Fibroblast of lung (primary cell): ENCODE measurements at regions not wholly inside any gene's neighbourhood (a gene's known extent, or its start where the extent isn't known, plus 50 kb on each side); places are given as distances from the start of the nearest gene placed in this dataset.

Experiments
- CTCF ChIP-seq, 2 donors: IDR thresholded peaks in 1 of 2; conservative IDR thresholded peaks in 1 of 2; 1 replicate in 1 of 2; 2 replicates in 1 of 2; pipeline ENCODE4 v1.5.1; 2011 to 2012; ENCODE audit warnings: low read length in 2 of 2, control low read depth in 1 of 2, inconsistent platforms in 1 of 2, low read depth in 1 of 2, mild to moderate bottlenecking in 1 of 2
- EZH2 ChIP-seq: IDR thresholded peaks from 2 replicates; pipeline ENCODE4 v1.5.1; 2012; ENCODE audit warnings: low read length, control low read depth, mild to moderate bottlenecking; ENCODE audit errors: missing control alignments

GRCh38 chr11:64448599-64449380, 89.8 kb downstream of the RPS6KA4 start:
- TF ChIP-seq CTCF (conservative IDR thresholded peaks at IDR 0.05 in 1 of 2, IDR thresholded peaks at IDR 0.05 in 1 of 2; ENCODE audit: low read depth in 1 of 2, low read length in 2 of 2) (peak; percentile 68 to 83), EZH2 (no peak)
